ENCODE measurements at regions not wholly inside any gene's neighbourhood (a gene's known extent, or its start where the extent isn't known, plus 50 kb on each side); places are given as distances from the start of the nearest gene placed in this dataset.
"Not testable (repeated sequence)": the region's sequence is repeated elsewhere in the genome, so short reads cannot be mapped to it uniquely, and the experiment has no call there.

DNA sequence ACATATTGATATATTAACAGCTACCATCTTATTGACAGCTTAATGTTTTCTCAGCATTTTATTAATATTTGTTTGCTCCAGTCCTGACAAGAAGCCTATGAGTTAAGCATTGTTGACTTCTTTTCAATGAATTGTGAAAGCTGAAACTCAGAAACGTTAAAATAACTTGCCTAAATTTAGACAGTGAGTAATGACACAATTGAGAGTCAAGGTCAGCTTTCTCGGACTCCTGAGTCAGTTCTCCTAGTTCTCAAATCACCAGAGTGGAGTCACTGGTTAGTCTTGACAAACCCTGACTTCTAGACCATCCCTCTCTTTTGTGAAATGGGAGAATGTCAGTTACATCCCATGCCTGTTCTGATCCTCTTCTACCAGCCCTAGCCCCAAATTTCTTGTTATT, 222.7 kb upstream of the ACO1 start:
- Histone ChIP-seq H3K14ac (ENCODE audit: insufficient read depth, low read length) (no peak overlapping the region), H3K79me2 (ENCODE audit: insufficient read depth, low read length) (no peaks in the 10 kb centered on the region), H3K23ac (ENCODE audit: insufficient read length, low read depth, low read length) (no peak overlapping the region), H4K8ac (replicated peaks; ENCODE audit: insufficient read length, low read depth, low read length) (no peak overlapping the region), H3K9ac (ENCODE audit: extremely low read depth, insufficient read length, low read length) (no peak overlapping the region), H3K27ac (ENCODE audit: insufficient read length, low read depth, low read length) (no peak overlapping the region), H3K27me3 (ENCODE audit: insufficient read depth, low read length) (no peaks in the 10 kb centered on the region), H3K56ac (ENCODE audit: insufficient read length, low read depth, low read length) (no peak overlapping the region), H3K4ac (ENCODE audit: low read depth, low read length) (no peak overlapping the region), H3T11ph (ENCODE audit: low read length) (no peak overlapping the region), H3K9me3 (ENCODE audit: control insufficient read depth, low read depth, low read length) (no peaks in the 10 kb centered on the region), H2BK5ac (ENCODE audit: insufficient read length, low read length) (no peak overlapping the region), H2AFZ (ENCODE audit: low read length) (no peak overlapping the region), H4K5ac (ENCODE audit: insufficient read length, low read depth, low read length) (no peak overlapping the region), H2AK5ac (ENCODE audit: insufficient read length, low read length) (no peak overlapping the region), H3K79me1 (ENCODE audit: insufficient read depth, low read depth, low read length, poor library complexity, severe bottlenecking) (no peaks in the 10 kb centered on the region), H2BK120ac (ENCODE audit: low read depth, low read length, poor library complexity, severe bottlenecking) (no peak overlapping the region), H4K91ac (ENCODE audit: insufficient read length, low read depth, low read length) (no peak overlapping the region), H3K23me2 (ENCODE audit: insufficient read length, low read depth, low read length, poor library complexity, severe bottlenecking) (no peaks in the 10 kb centered on the region), H3K18ac (ENCODE audit: insufficient read length, low read depth, low read length) (no peak overlapping the region), H4K20me1 (ENCODE audit: control insufficient read depth, insufficient read depth, insufficient read length) (no peaks in the 10 kb centered on the region), H2BK12ac (ENCODE audit: insufficient read length, low read depth, low read length) (no peak overlapping the region), H2BK15ac (ENCODE audit: low read depth, low read length) (no peak overlapping the region), H2BK20ac (ENCODE audit: low read depth, low read length, poor library complexity, severe bottlenecking) (no peak overlapping the region), H3K4me2 (ENCODE audit: insufficient read depth, insufficient read length, low read length) (no peak overlapping the region), H3K4me1 (ENCODE audit: insufficient read depth, low read length) (no peaks in the 10 kb centered on the region)
- Mint-ChIP-seq H3K27ac (no peak overlapping the region), H3K27me3 (ENCODE audit: low read depth) (no peaks in the 10 kb centered on the region), H3K4me1 (peaks cover 3 to 6% of the 10 kb centered on the region in 2 experiments), H3K36me3 (ENCODE audit: insufficient read depth in 1 of 3, low read depth in 3 of 3) (no peaks in the 10 kb centered on the region), H3K4me3 (no peak overlapping the region), H3K9me3 (no peaks in the 10 kb centered on the region)
- no CpG with 5 or more reads among the region's 2 CpGs for WGBS (ENCODE audit: extremely low coverage, insufficient read length, low lambda C conversion rate)
- DNase-seq: no peak
- TF ChIP-seq CTCF (conservative IDR thresholded peaks at IDR 0.05): no peak

- not testable (repeated sequence) for H3K4me1 Mint-ChIP-seq; H3K27me3 ChIP-seq (ENCODE audit: insufficient read depth, low read length); H3K18ac ChIP-seq (ENCODE audit: insufficient read length, low read depth, low read length); H3K27ac Mint-ChIP-seq; H3K14ac ChIP-seq (ENCODE audit: insufficient read depth, low read length); H4K91ac ChIP-seq (ENCODE audit: insufficient read length, low read depth, low read length); H2AFZ ChIP-seq (ENCODE audit: low read length); H3K27me3 Mint-ChIP-seq (ENCODE audit: low read depth); H3K56ac ChIP-seq (ENCODE audit: insufficient read length, low read depth, low read length); H2BK15ac ChIP-seq (ENCODE audit: low read depth, low read length); H3K9ac ChIP-seq (ENCODE audit: extremely low read depth, insufficient read length, low read length); H2BK20ac ChIP-seq (ENCODE audit: low read depth, low read length, poor library complexity, severe bottlenecking); H3K79me1 ChIP-seq (ENCODE audit: insufficient read depth, low read depth, low read length, poor library complexity, severe bottlenecking); H3K4ac ChIP-seq (ENCODE audit: low read depth, low read length); H3K36me3 Mint-ChIP-seq (ENCODE audit: insufficient read depth in 1 of 3, low read depth in 3 of 3); H2BK12ac ChIP-seq (ENCODE audit: insufficient read length, low read depth, low read length); H3K9me3 ChIP-seq (ENCODE audit: control insufficient read depth, low read depth, low read length); H2AK5ac ChIP-seq (ENCODE audit: insufficient read length, low read length); H3K4me2 ChIP-seq (ENCODE audit: insufficient read depth, insufficient read length, low read length); H3K27ac ChIP-seq (ENCODE audit: insufficient read length, low read depth, low read length); H3K23me2 ChIP-seq (ENCODE audit: insufficient read length, low read depth, low read length, poor library complexity, severe bottlenecking); H3K79me2 ChIP-seq (ENCODE audit: insufficient read depth, low read length); H2BK5ac ChIP-seq (ENCODE audit: insufficient read length, low read length); H3T11ph ChIP-seq (ENCODE audit: low read length); H4K8ac ChIP-seq (replicated peaks; ENCODE audit: insufficient read length, low read depth, low read length); H4K5ac ChIP-seq (ENCODE audit: insufficient read length, low read depth, low read length); H4K20me1 ChIP-seq (ENCODE audit: control insufficient read depth, insufficient read depth, insufficient read length); H3K23ac ChIP-seq (ENCODE audit: insufficient read length, low read depth, low read length); H3K4me3 Mint-ChIP-seq; H3K4me1 ChIP-seq (ENCODE audit: insufficient read depth, low read length); H2BK120ac ChIP-seq (ENCODE audit: low read depth, low read length, poor library complexity, severe bottlenecking); DNase-seq
- no CpG with 5 or more reads among the region's 8 CpGs for WGBS (ENCODE audit: extremely low coverage, insufficient read length, low lambda C conversion rate)
- H3K9me3 Mint-ChIP-seq: peaks cover 11% of the 10 kb centered on the region in 2 experiments; a peak in 3 of 5 replicates
These were observed 218.1 kb upstream of the ACO1 start for GRCh38 chr9:32166316-32166715.

All from H9 (cell line).